ENCODE measurements at regions not wholly inside any gene's neighbourhood (a gene's known extent, or its start where the extent isn't known, plus 50 kb on each side); places are given as distances from the start of the nearest gene placed in this dataset.

DNA sequence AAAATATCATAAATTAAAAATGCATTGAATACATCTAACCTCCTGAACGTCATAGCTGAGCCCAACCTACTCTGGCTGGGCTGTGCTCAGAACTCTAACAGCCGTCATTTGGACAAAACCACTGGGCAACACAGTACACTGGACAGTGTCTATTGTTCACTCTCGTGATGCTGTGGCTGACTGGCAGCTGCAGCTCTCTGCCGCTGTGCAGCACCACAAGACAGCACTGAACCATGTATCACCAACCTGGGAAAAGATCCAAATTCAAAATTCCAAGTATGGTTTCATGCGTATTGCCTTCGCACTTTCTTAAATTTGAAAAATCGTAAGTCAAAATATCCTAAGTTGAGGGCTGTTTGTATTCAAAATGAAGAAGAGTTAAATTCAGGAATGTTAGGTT is 145.1 kb upstream of the CNTN4 start:
- DNase-seq = no peak

DNA sequence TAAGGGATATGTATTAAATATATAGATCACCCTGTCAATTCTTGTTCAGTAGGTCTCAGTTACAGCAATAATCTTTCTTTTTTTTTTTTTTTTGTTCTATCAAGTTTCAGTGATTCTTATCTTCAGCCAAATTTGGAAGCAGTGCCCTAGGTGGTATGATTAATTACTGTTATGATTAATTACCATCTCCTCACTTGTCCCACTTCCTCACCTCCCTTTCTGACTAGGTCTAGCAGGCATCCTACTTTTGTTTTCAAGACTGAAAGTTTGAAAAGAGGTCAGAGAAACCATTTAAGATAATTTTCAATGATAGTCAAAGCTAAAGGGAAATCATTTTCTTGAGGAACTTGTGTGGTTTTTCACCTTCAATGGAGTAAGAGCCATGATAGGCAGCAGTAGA is 144.0 kb upstream of the CNTN4 start:
- DNase-seq = no peak

DNA sequence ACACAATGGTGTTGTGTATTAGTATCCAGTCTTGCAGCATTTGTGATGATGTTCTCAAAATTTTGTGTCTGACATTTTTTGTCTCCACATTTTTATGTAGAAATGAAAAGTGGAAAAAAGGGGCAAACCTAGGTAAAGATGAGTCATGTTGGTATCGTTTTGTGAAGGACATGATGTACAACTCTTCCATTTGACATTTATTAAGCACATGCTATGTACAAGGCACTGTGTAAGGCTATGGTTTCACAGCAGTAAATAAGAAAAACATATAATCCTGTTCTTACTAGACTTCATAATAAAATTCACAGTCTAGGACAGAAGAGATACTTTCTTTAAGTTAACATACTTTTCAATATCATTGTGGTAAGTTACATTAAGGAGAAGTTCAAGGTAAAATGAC is 143.5 kb upstream of the CNTN4 start:
- no peak for DNase-seq

DNA sequence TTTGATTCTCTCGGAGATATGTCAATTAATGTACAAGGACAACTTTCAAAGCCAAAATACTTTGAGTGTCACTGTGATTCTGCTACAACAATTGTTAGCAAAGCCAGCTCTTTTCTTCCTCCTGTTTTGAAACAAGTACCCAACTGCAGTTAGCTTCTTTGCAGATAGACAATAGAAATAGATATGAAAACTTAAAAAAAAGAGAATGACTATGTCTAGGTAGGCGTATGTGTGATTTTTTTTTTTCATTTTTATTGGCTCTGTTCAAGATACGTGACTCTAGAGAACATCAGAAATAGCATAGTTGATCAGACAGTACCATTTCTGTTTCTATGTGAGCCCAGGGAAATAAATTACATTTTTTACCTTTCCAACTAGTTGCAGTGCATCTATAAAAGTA is 142.9 kb upstream of the CNTN4 start:
- DNase-seq = no peak

DNA sequence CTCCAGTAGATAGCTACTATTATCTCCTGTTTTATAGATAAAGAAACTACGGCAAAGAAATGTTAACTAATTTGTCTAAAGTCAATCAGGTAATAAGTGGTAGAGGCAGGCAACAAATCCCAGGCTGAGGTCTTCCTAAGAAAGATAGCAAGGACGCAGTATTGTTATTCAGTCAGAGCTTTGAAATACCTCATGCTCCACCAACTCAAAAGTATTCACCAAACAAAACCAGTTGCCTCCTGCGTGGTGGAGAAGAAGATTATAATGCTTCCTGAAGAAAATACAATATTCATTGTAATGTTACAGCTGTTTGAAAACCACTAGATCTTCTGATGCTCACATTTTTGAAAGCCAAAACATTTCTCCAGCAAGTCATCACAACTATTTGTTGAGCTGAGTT is 138.2 kb upstream of the CNTN4 start:
- DNase-seq = no peak

DNA sequence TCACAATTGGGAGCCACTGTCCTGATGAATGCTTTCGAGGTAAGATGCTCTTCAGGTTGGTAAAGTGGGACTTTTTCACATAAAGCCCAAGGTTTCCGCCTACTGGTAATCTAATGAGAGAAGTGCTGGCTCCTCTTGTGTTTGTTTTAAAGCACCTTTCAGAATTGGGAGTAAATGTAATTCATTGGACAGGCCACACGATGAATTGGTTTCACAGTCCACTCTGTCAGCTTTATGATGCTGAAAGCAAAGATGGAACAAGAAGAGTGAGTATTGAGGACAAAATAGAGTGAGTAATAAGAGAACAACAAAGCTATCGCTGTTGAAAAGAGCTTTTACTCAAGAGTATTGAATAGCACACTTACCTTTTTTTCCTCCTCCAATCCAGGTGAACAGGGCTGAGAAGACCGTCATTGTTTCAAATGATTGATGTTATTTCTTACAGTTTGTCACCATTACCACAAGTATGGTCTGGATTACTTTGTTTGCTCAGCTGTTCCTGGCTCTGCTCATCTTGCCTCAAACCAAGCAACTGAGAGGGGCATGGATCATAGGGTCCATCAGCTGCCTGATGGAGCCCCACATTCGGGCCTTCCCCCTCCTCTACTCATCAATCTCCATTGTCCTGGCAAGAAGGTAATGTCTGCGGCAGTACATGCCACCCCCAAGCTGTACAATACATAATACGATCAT is 136.1 kb upstream of the CNTN4 start:
- DNase-seq = no peak

DNA sequence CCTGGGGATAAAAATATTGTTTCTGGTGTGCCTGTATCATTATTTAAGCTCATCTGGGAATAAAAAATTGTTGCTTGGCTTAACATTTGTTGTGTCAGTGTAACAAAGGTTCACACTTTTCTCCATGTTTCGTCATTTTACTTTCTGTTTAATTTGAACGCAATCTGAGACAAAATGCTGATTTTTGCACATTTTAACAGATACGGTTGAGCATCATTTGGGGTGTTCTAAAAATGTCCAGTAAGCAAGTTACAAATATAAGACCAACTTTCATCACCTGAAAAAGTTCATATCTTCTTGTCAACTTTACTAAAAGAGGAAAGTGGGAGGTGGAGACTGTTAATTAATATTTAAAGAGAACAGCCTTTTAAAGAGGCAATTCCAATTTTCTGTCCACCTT is 134.8 kb upstream of the CNTN4 start:
- no peak for DNase-seq

DNA sequence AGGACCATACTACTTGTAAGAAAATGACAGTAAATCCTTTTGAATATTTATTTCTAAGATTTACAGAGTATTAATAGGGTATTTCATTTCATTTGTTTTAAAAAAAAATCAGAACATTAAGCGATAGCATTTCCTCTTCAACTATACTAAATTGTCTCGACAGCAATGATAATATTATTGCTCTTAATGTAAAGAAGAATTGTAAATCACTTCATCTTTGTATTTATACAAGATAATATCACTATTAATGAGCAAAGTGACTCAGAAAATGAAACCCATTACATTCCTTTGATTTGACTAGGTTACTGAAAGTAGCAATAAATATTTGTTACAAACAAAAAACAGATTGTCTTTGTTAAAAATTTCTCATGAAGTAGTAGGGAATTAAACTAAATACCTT is 131.1 kb upstream of the CNTN4 start:
- no peak for DNase-seq

DNA sequence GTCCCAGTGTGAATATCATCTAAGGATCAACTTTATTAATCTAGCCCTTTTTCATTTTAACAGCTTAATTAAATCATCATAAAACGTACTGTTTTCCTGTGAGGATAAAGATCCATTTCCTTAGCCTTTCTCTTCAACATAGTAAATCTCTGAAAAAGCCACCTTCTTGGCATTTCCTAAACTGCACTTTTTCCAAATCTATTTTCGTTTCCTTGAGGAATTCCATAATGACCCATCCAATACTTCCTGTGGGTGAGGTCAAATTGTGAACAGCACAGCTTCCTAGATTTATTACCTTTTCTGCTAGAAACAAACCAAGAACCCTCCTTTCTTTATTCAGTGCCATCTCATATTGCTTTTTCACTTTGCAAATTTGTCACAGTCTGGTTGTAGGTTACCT is 129.4 kb upstream of the CNTN4 start:
- no peak for DNase-seq

DNA sequence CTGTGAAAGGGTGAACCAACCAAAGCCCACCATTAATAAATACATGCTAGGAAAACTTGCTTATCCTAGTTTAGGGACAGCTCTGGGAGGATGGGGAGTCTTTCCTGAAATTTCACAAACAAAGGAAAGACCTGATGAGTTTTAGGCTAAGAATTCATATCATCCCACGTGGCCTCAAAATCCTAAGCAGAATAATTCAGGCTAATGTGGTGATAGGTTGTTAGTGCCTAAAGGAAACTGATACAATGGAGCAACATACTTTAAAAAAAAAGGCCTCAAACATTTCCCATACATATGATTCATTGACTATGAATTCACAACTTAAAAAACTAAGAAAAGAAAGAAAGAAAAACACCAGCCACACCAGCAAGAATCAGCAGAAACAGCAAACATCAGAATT is 126.9 kb upstream of the CNTN4 start:
- no peak for DNase-seq

DNA sequence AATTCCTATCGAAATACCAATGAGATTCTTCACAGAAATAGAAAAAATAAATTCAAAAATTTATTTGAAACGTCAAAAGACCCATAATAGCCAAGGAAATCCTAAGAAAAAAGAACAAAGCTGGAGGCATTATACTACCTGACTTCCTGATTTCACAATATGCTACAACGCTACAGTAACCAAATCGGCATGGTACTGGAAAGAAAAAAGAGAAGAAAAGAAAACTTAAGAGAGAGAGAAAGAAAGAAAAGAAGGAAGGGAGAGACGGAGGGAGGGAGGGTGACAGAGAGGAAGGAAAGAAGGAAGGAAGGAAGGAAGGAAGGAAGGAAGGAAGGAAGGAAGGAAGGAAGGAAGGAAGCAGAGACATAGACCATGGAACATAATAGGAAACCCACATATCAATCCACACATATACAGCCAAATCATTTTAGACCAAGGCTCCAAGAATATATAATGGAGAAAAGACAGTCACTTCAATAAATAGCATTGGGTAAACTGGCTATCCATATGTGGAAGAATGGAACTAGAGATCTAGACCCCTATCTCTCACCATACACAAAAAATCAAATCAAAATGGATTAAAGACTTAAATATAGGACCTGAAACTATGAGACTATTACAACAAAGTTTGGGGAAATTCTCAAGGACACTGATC is 118.6 kb upstream of the CNTN4 start:
- DNase-seq = no peak

DNA sequence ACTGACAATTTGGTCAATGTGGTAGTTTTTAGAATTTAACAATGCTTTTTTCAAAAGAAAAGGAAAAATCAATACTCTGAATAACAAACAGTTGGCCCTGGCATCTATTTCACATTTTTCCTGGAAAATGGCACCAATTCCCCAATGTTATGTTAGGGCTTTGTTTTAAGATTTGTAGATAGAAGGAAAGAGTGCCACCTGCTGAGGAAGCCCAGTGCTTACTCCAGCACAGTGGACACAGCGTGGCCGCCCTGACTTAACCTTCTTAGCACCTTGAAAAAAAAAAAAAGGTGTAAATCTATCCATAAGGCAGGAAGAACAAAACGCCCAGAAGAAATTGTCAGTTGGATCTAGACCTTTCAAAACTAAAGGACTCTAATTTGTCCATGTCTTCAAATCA is 110.7 kb upstream of the CNTN4 start:
- DNase-seq = peak in 1 of 2 donors; percentile 5

DNA sequence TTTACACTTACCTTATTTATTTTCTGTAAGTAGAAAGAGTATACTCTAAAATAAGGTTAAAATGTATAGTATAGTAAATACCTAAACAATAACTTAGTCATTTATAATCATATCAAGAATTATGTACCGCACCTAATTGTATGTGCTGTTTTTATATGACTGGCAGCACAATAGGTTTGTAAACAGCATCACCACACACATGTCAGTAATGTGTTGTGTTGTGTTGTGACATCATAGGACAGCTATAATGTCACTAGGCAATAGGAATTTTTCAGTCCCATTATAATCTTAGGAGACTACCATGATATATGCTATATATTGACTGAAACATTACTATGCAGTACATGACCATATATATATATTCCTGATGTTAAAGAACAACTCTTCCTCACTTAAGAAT is 99.9 kb upstream of the CNTN4 start:
- DNase-seq = no peak

DNA sequence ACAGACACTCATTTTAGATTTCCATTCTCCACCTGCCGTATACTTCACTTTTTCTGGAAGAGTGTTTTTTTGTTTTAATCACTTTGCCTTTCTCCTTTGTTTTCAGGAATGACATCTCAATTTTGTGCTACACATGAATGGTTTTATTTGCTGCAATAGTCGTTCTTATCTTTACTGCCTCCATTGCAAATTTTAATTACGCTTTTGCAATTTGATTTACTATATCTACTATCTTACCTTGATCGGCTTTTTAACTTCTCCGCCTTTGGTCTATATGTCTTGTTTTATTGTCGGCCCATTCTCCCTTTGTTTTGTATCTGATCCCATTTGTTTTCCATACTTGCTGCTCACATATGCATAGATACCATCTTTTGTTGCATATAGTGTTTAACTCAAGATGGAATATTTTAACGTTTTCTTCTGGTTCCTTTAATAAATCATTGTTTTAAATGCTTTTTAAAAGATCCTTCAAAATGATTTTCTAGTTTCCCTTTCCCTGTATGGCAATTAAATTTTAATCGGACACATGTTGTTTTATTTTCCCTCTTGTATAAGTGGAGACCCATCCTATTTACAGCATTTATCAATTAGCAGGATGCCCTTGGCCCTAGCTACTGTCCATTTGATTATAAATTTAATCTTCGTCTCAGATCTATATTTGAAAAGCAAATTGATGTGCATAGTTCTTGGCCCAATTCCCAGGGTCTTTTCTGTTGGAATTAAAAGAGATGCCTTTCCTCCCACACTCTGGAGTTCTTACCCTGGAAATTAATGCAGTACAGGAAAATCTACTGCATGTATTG is 97.2 kb upstream of the CNTN4 start:
- no peak for DNase-seq

DNA sequence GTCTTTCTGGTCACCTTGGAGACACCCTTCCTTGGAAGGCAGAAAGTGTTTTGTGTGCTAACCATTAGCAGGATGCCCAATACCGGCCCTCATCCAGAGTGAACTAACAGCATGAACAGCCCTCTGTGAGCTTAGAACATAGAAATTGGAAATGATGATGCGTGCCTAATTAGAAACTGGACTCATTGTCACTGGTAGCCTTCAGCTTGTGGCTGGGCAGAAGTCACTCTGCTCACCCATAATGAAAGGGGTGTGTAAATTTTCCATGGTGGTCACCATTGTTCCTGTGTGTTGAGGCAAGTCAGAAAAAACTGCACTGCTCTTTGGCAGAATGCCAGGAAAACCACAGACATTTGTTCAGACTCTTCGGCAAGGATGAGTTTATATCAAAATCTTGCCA is 74.7 kb upstream of the CNTN4 start:
- no peak for DNase-seq

DNA sequence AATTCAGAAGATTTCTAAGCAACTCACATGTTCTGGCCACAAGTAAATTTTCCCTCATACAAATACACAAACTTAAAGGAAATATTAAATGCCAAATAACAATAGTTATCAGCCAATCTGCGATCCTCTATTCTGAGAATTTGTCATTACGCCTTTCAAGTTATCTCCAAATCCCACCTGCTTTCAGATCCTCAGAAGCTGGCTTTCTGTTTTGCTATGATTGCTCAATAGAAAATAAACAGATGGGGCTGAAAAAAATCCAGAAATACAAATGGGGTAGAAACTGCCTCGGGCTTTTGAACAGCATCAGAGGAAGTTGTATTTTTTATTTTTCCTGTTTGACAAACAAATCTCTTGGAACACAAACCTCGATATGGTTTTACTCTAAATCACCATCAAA is 74.0 kb upstream of the CNTN4 start:
- no peak for DNase-seq

DNA sequence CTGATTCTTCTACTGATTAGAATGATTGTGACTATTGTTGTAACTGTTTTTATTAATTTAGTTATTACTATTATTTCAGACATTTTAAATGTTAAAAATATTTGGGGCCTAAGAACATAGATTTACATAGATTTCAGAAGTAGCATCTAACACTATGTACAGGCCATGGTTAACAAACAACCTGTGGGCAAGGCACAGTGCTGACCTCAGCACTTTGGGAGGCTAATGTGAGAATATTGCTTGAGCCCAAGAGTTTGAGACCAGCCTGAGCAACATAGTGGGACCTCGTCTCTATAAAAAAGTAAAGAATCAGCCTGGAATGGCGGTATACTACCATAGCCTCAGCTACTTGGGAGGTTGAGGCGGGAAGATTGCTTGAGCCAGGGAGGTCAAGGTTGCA is 69.1 kb upstream of the CNTN4 start:
- DNase-seq = no peak

DNA sequence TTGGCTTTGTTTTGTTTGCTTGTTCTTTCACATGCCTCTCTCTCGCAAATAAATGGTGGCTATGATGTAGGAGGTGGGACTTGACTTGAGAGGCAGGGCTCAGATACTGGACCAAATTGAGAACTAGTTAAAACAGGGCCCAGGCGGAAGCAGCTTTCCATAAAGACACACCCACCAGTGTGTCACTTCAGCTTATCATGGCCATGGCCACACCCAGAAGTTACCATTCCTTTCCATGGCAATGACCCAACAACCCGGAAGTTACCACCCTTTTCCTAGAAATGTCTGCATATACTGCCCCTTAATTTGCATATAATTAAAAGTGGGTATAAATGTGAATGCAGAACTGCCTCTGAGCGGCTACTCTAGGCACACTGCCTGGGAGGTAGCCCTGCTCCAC is 62.6 kb upstream of the CNTN4 start:
- no peak for DNase-seq

DNA sequence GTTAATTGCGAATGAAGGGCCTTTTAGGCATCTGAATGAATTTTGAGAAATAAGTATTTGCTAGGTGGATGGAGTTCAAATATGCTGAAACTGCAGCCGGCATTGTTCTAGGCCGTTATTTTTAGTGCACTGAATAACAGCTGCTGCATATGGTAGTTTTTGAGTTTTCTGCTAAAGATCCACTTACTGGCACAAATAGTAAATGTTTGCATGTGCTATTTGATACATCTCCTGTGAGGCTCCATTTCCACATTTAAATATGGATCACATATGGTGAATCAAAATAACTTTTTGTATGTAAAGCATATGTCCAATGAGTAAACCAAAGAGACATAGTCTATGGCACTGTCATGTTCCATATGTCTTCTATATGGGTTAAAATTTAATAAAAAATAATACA is 56.7 kb upstream of the CNTN4 start:
- no peak for DNase-seq

Measured in right lung (tissue), 2 donors.